ENCODE measurements at regions not wholly inside any gene's neighbourhood (a gene's known extent, or its start where the extent isn't known, plus 50 kb on each side); places are given as distances from the start of the nearest gene placed in this dataset.
A peak's percentile ranks its signal among the peaks of the same experiment; 100 is the strongest.
"Not testable (repeated sequence)": the region's sequence is repeated elsewhere in the genome, so short reads cannot be mapped to it uniquely, and the experiment has no call there.

DNA sequence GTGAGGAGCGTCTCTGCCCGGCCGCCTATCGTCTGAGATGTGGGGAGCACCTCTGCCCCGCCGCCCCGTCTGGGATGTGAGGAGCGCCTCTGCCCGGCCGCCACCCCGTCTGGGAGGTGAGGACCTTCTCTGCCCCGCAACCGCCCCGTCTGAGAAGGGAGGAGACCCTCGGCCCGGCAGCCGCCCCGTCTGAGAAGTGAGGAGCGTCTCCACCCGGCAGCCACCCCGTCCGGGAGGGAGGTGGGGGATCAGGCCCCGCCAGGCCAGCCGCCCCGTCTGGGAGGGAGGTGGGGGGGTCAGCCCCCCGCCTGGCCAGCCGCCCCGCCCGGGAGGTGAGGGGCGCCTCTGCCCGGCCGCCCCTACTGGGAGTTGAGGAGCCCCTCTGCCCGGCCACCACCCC lies 507.8 kb downstream of the TUBA3C start:
- not testable (repeated sequence) for DNase-seq (ENCODE audit: low read depth in 1 of 2, low spot score in 1 of 2)

DNA sequence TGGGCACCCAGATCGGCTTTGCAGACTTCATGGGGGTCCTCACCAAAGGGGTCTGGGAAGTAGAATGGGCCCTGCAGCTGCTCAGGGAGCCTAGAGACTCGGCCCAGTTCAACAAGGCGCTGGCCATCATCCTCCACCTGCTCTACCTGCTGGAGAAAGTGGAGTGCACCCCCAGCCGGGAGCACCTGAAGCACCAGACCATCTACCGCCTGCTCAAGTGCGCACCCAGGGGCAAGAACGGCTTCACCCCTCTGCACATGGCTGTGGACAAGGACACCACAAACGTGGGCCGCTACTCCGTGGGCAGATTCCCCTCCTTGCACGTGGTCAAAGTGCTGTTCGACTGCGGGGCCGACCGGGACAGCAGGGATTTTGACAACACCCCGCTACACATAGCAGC lies 515.0 kb downstream of the TUBA3C start:
- not testable (repeated sequence) for DNase-seq (ENCODE audit: low read depth in 1 of 2, low spot score in 1 of 2)

DNA sequence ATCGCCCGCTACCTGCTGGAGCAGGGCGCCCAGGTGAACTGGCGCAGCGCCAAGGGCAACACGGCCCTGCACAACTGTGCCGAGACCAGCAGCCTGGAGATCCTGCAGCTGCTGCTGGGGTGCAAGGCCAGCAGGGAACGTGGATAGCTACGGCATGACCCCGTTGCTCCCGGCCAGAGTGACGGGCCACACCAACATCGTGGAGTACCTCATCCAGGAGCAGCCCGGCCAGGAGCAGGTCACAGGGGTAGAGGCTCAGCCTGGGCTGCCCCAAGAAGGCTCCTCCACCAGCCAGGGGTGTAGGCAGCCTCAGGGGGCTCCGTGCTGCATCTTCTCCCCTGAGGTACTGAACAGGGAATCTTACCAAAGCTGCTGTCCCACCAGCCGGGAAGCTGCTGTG lies 515.9 kb downstream of the TUBA3C start:
- not testable (repeated sequence) for DNase-seq (ENCODE audit: low read depth in 1 of 2, low spot score in 1 of 2)

DNA sequence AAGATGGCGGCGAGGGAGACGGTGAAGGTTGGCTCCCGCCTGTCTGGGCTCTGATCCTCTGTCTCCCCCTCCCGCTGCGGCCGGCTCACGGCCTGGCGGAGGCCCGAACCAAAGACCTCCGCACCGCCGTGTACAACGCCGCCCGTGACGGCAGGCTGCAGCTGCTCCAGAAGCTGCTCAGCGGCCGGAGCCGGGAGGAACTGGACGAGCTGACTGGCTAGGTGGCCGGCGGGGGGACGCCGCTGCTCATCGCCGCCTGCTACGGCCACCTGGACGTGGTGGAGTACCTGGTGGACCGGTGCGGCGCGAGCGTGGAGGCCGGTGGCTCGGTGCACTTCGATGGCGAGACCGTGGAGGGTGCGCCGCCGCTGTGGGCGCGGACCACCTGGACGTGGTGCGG lies 516.5 kb downstream of the TUBA3C start:
- not testable (repeated sequence) for DNase-seq (ENCODE audit: low read depth in 1 of 2, low spot score in 1 of 2)

DNA sequence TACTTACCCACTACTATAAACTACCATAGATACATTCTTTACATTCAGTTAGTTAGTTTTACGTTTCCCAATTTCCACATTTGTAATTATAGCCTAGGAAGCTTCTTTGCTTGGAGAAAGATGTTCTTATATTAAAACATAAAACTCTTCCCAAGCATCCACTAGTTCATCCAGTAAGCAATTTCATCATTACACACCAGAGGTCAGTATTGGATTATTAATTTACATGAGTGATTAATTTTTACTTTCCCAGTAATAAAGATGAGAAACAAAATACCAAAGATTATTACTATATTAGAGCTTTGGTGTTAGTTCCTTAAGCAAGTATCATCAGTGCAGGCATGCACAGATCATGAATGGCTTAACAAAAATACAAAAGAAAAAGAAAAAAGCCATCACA lies 518.4 kb downstream of the TUBA3C start:
- not testable (repeated sequence) for DNase-seq (ENCODE audit: low read depth in 1 of 2, low spot score in 1 of 2)

DNA sequence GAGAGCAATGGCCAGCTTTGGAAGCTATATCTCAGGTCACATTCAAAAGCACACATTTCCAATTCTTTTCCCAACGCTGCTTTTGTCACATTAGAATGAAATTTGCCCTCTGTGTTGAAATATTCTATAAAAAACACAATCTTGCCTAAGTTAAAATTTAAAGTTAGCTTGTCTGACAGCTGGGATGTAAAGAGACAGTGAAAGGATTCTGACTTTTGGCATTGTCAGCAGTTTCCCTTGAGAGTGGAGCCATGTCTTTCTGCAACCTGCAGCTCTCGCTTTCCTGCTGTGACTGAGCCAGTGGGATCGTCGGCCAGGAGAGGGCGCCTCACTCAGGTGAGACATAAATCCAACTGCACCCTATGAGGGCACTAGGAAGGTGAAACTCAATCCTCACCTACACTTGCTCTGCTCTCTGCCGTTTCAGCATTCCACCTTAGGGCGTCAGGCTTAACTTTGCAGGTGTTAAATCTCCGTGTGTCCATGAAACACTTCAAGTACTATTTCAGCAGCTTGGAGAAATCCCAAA lies 537.9 kb downstream of the TUBA3C start:
- DNase-seq (ENCODE audit: low read depth in 1 of 2, low spot score in 1 of 2) = peak in 1 of 2 donors; percentile 5

DNA sequence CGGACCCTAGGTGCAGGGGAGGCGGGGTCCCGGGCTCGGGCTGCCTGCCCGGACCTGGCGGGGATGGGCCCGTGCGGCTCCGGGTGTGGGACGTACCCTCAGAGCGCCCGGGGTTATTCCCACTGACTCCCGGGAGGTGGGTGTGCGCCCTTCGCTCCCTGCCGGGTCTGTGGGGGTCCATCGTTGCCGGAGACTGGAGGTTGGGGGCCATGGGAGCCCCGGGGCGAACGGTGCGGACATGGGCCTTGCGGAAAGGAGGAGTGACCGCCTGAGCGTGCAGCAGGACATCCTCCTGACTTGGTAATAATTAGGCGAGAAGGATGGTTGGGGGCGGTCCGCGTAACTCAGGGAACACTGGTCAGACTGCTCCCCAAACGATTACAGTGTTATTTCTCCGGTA lies 552.7 kb downstream of the TUBA3C start:
- not testable (repeated sequence) for DNase-seq (ENCODE audit: low read depth in 1 of 2, low spot score in 1 of 2)

DNA sequence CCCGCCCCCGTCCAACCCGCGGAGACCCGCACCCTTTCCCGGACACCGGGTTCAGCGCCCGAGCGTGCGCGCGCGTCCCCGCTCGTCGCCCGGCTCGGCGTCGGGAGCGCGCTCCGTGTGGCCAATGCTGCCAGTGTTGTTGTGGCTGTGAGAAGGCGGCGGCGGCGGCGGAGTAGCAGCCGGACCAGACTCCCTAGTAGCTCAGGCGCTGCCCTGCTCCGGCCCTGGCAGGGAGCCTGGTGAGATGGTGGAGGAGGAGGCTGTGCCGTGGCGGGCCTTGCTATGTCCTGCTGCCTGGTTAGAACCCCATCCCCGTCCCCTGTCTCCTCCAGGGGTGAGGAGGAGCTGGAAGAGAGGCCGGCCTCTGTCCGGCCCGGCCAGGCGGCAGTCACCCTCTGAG lies 553.2 kb downstream of the TUBA3C start:
- no peak for DNase-seq (ENCODE audit: low read depth in 1 of 2, low spot score in 1 of 2)

DNA sequence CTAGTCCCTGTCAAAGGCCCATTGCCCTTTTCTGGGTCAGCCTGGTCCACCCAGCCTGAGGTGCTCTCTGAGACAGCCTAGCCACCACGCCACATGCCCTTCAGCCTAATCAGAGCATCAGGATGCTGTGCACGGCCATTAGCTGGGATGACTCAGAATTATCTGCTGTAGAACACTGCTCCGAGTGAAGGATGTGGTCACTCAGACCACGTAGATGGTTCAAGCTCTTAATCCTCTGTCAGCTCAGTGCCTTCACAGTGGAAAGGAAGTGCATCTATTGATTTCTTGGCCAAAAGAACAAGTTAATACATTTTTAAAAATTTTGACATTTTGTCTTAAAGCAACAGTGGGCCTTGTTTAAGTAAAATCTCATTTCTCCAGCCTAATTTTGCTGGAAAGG lies 557.6 kb downstream of the TUBA3C start:
- not testable (repeated sequence) for DNase-seq (ENCODE audit: low read depth in 1 of 2, low spot score in 1 of 2)

DNA sequence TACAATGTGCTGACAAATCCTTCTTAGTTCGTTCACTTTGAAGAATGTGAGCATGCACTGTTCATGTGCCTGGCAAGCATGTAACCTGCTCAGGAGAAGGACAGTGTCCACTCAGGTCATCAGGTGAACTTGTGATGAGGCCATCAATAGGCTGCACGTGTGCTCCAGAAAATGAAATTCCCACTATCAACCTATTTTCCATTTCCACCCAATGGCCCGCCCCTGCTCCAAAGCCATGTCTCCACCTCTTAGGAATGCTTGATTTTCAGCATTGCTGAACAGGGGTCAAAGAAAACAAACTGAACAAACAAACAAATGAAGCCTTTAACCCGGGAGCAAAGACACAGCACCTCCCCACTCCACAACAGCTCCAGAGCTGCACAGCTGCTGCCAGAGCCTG lies 563.2 kb downstream of the TUBA3C start:
- DNase-seq (ENCODE audit: low read depth in 1 of 2, low spot score in 1 of 2) = not testable (repeated sequence)

DNA sequence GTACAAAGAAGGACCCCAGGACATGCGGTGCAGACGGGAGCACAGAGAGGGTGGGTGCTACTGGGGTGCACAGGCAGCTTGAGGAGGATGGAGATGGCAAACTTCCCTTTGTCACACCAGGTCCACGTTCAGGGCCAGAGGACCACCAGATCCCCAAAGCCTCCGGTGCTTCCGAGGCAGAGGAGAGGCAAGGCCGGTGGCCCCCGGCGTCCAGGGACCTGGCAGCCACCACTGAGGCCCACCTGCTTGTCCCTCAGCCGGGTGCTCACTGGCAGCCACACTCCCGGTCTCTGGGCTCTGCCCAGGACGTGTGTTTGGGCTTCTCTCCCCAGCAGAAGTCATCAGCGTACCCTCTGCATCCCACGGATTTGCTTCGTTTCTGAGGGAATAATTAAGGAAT lies 571.1 kb downstream of the TUBA3C start:
- not testable (repeated sequence) for DNase-seq (ENCODE audit: low read depth in 1 of 2, low spot score in 1 of 2)

DNA sequence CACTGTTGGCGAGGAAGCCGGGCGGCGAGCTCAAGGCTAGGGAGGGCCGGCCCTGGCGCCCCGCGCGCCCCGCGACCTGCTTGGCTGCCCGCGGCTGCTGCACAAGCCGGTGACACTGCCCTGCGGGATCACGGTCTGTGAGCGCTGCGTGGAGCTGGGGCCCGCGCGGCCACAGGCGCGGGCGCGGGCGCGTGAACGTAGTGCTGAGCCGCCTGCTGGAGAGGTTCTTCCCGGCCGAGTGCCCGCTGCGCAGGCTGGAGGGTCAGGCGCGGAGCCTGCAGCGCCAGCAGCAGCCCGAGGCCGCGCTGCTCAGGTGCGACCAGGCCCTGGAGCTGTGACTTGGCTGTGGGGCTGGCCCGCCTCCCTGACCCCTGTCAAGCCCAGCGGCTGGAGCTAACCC lies 572.3 kb downstream of the TUBA3C start:
- not testable (repeated sequence) for DNase-seq (ENCODE audit: low read depth in 1 of 2, low spot score in 1 of 2)

DNA sequence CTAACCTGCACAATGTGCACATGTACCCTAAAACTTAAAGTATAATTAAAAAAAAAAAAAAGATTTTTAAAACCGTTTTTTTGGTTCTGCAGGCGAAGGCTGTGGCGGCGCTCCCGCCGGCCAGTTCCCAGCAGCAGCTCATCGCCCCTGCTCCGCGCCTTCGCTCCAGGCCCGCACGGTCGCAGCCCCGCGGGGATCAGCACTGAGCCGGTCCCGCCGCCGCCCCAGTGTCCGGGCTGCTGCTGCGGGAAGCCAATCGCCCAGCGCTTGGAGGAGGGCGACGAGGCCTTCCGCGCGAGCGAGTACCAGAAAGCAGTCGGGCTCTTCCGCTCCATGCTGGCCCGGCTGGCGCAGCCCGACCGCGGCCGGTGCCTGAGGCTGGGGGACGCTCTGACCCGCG lies 572.8 kb downstream of the TUBA3C start:
- not testable (repeated sequence) for DNase-seq (ENCODE audit: low read depth in 1 of 2, low spot score in 1 of 2)

DNA sequence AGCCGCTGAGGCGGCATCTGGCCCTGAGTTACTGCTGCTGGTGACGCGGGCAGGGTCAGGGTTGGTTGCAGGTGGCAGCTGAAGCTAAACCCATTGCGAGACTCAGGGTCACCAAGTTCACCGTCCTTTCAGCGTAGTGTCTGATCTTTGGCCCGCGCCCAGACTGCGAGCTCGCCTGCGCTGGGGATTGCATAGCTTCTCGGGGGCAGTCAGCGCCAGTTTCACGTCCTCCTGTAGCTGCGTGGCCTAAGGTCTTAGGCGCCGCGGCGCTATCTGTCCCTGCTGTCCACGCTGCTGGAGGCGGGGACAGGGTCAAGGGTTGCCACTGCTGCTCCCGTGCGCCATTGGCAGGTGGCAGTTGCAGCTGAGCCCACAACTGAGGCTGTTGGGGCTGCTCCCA lies 581.3 kb downstream of the TUBA3C start:
- not testable (repeated sequence) for DNase-seq (ENCODE audit: low read depth in 1 of 2, low spot score in 1 of 2)

DNA sequence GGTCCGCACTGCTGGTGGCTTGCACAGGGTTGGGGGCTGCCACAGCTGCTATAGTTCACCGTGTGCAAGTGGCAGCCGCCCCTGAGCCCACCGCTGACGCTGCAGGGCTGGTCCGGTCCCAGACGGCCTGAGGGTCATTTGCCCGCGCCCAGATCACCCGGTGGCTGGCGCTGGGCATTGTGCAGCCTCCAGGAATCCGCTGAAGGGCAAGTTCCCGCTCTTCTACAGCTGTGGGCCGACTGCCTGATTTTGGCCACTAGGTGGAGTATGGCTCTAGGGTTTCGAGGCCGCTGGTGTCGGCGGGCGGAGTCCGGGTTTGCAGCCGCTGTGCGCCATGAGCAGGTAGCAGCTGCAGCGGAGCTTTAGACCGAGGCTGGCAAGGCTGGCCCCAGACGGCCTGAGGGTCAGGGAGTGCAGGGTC lies 581.8 kb downstream of the TUBA3C start:
- not testable (repeated sequence) for DNase-seq (ENCODE audit: low read depth in 1 of 2, low spot score in 1 of 2)

DNA sequence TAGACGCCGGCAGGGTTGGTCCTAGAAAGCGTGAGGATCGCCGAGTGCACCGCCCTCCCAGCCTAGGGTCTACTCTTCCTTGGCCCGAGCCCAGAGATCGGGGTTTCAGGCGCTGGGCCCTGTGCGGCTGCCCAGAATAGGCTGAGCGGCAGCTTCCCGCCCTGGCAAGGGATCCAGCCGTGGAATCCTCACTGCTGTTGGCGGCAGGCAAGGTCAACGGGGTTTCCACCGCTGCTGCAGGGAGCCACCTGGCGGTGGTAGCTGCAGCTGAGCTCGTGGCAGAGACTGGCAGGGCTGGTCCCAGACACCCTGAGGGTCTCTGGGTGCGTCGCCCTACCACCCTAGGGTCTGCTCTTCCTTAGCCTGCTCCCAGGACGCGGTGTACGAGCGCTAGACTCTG lies 583.1 kb downstream of the TUBA3C start:
- not testable (repeated sequence) for DNase-seq (ENCODE audit: low read depth in 1 of 2, low spot score in 1 of 2)

DNA sequence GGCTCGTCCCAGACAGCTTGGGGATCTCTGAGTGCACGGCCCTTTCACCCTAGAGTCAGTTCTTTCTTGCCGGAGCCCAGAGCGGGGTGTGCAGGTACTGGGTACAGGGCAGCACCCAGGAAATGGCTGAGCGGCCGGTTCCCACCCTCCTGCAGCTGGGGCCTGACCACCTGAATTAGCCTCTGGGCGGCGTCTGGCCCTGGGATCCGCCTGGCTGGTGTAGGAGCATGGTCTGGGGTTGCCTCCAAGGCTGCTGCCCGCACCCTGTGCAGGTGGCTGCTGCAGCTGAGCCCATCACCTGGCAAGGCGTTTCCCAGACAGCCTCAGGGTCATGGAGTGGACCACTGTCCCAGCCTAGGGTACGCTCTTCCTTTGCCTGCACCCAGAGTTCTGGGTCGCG lies 583.7 kb downstream of the TUBA3C start:
- not testable (repeated sequence) for DNase-seq (ENCODE audit: low read depth in 1 of 2, low spot score in 1 of 2)

DNA sequence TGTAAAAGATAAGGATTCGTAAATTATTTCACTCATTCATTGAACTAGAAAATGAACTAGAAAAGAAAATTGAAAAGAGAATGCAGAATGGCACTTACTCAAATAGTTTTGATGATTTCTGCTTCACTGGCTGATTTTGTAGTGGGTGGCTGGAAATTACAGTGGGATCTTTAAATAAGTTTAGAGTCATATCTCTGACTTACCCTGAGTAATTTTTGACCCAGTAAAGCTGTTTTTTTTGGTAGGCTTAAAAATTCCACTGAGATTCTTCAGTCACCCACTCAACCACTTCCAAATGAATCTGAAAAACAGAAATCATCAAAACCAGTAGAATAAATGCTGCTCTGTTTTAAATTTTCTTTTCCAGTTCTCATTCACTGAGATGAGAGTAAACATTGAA lies 604.5 kb downstream of the TUBA3C start:
- not testable (repeated sequence) for DNase-seq (ENCODE audit: low read depth in 1 of 2, low spot score in 1 of 2)

DNA sequence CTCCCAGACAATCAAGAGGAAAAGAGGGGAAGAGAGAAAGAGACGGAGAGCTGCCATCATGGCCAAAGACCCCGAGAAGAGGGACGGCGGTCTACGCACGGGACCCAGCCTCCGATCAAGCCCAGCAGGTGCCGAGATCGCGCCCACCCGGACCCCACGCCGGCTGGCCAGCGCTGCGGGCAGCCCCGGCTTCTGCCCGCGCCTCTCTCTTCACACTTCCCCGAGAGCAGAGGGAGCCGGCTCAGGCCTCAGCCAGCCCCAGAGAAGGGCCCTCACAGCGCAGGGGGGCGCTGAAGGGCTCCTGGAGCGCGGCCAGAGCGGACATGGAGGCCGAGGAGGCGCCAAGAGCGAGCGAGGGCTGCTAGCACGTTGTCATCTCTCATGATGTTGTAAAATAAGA lies 613.7 kb downstream of the TUBA3C start:
- DNase-seq (ENCODE audit: low read depth in 1 of 2, low spot score in 1 of 2) = not testable (repeated sequence)
